NCI-H1436 treated with DMSO at 0.1 percent for 48 hours (cell line): ENCODE measurements at regions not wholly inside any gene's neighbourhood (a gene's known extent, or its start where the extent isn't known, plus 50 kb on each side); places are given as distances from the start of the nearest gene placed in this dataset.

Experiments
- DNase-seq: peaks from one replicate; lab custom pipeline; 2025; lab: John Stamatoyannopoulos, UW

DNA sequence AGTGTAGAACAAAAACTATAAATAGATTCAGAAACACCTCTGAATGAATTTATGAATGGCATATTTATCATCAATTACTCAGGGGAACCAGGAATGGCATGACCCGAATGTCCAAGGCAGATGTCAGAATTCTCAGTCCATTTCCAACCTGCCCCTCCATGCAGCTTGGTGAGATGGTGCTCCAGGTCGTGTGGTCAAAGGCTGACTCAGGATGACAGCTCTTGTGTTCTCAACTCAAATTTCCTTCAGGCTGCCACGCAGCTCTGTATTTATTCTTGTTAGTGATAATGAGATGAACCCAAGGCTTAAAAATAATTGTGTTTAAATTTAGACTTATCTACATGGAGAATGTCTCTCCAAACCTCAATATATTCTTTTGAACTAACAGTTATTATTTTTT lies 146.9 kb downstream of the METTL4 start:
- DNase-seq, result no peak

DNA sequence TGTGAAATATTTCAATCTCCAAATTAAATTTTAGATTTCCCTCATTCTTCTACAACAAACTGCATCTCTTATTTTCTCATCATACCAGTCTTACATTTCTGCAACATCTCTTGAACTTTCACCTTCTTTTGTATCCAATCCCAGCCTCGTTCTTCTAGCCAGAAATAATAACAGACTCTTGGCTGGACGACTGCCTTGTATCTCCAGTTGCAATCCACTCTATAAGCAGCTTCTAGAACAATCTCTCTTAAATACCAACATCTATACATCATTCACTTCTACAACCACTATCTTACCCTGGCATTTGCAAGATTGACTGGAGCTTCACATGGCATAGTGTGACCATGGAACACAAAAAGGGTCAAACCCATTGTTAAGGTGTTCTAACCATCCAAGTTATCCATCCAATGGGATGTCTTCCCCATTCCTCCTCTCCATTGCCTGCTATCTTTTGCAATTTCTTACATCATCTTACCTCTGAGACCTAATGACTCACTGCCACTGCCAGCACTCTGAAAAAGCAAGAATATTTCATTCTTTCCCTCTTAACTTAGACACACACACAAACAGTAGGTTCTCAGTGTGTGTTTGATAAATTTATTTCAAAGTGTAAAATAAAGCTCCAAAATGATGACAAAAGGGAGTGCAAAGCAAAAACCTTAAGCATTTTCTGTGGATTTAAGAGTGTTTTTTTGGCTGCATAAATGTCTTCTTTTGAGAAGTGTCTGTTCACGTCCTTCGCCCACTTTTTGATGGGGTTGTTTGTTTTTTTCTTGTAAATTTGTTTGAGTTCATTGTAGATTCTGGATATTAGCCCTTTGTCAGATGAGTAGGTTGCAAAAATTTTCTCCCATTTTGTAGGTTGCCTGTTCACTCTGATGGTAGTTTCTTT lies 145.6 kb downstream of the METTL4 start:
- DNase-seq, result no peak

GRCh38 chr18:2430191-2430590 lies 141.1 kb downstream of the METTL4 start:
- no peak for DNase-seq

DNA sequence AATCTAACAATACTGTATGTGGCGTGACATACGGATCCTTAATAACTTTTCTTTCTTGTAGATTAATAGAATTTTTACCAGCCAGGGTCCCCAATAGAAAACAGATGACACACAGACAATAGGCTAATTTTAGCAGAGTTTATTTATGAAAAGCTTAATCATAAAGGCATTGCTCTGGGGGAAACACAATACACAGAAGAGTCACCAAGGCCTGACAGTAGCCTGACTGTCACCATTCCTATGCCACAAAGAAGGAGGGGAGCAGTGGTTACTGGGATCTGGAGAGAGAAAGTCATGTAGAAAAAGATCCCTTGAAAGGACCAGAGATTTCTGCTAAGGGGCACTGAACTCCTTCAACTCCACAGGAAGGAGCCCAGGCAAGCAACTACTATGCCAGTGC lies 139.5 kb downstream of the METTL4 start:
- no peak for DNase-seq

- no peak for DNase-seq
Measured at GRCh38 chr18:2433366-2433765, 137.9 kb downstream of the METTL4 start.

DNA sequence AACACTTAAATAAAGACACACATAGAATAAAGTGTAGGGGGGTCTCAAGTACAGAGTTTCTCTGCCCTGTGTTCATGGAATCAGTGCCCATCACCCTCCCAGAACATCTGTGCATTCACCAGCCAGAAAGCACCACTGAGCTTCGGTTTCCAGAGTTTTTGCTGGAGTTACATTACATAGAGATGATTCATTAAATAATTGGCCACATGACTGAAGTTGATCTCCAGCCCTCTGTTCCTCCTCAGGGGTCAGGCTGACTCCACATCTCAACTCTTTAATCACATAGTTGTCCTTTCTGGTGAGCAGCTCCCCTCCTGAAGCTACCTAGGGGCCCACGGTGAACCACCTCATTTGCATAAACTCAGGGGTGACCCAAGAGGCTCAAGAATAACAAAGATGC lies 129.8 kb downstream of the METTL4 start:
- no peak for DNase-seq

- no peak for DNase-seq
Measured at GRCh38 chr18:2442006-2442405, 129.3 kb downstream of the METTL4 start.

DNA sequence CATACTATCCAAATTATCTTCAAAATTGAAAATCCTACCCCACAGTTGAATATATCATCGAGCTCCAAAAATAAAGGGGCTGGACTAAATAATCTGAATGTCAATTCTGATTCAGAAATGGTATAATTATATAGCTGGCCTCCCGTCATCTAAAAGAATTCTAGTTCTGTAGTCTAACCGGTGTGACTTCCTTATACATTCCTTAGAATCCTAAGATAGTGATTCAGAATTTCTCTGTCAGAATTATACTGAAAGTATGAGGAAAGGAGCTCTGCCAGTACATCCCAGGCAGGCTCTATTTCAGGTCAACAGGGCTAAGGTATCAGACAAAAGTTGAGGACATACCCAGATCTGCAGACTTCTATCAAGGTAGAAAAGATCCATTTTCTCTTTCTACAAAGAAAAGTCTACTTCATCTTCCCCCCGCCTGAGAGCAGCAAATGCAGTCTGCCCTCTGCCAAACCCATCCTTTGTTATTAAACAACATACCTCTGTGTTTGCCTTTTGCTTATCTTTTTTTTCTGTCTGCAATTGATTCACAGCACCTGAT lies 128.5 kb downstream of the METTL4 start:
- no peak for DNase-seq

- DNase-seq, result no peak
Measured at GRCh38 chr18:2444201-2444875, 127.0 kb downstream of the METTL4 start.

DNA sequence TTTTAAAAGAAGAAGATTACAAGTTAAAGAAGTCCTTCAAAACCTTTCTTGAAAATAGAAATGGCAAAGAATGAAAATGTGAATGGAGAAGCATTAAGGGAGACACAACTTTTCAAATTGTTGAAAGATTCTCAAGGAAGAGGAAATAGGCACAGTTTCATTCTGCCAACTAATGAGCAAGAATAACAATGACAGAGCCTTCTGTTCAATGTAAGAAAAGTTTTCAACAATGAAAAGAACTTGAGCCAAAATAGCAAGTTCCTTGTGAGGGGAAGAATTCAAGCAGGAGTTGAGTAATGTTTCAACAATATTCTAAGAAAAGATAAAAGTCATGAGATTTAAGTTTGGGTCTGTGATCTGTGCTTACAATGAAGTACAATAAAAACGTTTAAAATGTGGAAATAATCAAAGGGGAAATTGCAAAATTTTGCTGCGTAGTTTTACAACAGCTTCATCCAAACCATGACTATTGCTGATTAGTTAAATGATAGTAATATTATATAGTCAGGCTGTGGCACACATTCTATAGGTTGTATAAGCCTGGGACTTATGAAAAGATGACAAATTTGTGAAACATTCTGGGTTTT lies 122.6 kb downstream of the METTL4 start:
- DNase-seq, result no peak

DNA sequence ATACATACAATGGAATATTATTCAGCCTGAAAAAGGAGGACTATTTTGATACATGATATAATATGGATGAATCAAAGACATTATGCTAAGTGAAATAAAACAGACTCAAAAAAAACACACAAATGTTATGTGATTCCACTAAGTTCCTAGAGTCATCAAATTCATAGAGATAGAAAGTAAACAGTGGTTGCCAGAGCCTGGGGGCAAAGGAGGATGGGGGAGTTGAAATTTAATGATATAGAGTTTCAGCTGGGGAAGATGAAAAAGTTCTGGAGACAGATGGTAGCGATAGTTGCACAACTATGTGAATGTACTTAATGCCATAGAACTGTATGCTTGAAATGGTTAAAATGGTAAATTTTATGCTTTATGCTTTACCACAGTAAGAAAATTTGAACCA lies 119.7 kb downstream of the METTL4 start:
- DNase-seq, result no peak

DNA sequence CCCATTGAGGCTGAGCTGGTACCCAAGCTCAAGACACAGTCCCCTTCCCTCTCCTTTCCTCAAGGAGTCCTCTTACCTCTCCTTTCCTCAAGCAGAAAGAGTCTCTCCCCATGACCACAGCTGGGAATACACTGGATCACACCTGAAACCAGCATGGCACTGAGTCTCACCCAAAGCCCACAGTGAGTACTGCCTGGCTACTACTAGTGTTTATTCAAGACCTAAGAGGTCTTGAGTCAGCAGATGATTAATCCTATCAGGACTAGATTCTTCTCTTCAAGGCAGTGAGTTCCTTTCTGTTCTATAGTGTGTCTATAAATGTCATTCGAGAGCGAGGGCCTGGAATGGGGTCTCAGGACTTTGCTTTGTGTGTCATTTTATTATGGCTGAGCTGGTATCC lies 111.4 kb downstream of the METTL4 start:
- no peak for DNase-seq

DNA sequence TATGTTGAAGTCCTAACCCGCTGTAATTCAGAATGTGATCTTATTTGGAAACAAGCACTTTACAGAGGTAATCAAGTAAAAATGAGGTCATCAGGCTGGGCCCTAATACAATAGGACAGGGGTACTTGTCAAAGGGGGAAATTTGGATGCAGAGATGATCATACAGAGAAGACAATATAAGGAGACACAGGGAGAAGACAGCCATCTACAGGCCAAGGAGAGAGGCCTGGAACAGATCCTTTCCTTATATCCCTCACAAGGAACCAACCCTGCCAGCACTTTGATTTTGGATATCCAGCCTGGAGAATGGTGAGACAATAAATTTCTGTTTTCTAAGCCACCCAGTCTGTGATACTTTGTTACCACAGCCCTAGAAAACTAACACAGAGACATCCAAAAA lies 104.3 kb downstream of the METTL4 start:
- no peak for DNase-seq

DNA sequence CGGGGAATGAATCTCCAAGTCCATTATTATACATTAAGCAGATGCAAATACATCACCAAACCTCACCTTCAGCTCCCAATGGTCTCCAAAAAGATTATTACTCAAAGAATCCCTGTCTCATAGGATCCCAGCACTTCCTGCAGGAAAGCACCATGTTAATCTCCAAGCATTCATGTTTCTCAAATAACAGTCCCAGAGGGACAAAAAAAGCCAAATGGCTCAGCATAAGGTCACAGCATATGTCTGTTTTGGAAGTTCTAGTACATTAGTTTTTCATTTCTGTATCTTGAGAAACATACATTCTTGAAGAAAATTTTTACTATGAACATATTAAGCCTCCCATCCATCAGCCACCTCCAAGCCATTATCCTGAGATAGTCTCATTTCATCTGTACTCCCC lies 103.3 kb downstream of the METTL4 start:
- DNase-seq, result no peak

GRCh38 chr18:2471523-2471922 lies 99.8 kb downstream of the METTL4 start:
- no peak for DNase-seq

DNA sequence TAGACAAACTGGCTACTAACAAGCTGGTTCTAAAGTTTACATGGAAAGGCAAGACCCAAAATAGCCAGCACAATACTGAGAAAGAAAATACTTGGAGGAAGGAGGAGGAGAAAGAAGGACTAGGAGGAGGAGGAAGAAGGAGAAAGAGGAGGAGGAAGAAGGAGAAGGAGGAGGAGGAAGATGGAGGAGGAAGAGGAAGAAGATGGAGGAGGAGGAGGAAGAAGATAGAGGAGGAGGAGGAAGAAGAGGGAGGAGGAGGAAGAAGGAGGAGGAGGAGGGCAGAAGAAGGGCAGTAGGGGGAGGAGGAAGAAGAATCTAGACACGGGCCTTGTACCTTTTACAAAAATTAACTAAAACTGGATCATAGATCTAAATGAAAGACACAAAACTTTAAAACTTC lies 92.6 kb downstream of the METTL4 start:
- DNase-seq, result no peak

- DNase-seq, result no peak
Measured at GRCh38 chr18:2480536-2480935, 90.8 kb downstream of the METTL4 start.

DNA sequence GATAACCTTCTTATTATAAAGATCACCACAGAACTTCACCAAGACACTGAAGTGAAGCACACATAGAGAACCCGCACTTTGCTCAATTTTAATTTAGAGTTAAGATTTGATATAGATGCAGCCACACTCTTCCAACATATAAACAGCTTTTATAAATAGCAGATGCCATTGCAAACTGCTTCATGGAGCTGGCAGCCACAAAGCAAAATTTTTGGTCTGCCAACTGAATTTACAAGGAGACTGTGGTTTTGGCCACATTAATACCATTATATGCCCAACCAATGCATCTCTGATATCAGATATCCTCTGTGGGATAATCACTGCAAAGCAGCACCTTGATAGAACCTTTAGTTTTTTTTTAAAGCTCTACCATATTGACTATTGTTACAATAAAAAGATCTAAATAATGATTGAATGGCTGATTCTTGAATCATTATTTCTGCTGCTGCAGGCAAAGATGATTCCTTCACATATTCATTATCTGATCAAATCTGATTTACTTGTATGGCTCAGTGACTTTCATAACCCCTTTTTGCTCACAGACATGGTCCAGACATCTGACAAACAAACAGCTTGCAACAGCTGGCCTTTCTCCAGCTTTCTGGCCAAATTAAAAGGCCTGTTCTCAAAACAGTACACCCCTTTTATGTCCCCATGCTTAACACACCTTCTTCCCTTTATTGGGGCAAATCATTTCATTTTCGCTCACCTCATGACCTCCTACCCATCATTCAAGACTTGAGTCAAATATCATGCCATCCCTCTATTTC lies 88.4 kb downstream of the METTL4 start:
- no peak for DNase-seq

GRCh38 chr18:2485983-2486382 lies 85.3 kb downstream of the METTL4 start:
- DNase-seq, result no peak

DNA sequence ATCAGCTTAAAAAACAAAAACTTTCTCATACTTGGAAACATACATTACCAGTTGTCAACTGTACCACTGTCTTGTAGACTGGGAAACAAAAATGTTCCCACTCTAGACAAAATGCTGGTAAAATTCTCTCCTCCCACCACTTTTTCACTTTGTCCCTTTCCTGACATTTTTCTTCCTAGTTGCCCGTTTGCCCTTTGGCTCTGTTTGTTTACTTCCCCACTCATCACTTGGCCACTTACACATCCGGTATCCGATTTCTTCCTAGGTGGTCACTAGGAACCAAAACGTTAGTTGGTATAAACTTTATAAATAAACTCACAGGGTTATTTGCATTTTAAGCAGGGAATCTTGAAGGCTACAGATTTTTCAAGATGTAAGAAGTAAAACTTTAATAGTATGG lies 84.9 kb downstream of the METTL4 start:
- DNase-seq, result no peak
